Kidney epithelial cell (primary cell): ENCODE measurements at regions not wholly inside any gene's neighbourhood (a gene's known extent, or its start where the extent isn't known, plus 50 kb on each side); places are given as distances from the start of the nearest gene placed in this dataset.

ENCODE experiments used
- DNase-seq: peaks from one replicate; pipeline ENCODE4 v3.0.0-alpha.2; 2010; ENCODE audit warnings: low read depth
- H3K27me3 ChIP-seq: 2 replicates; pipeline ENCODE4 v1.6.0; 2011; ENCODE audit warnings: low read length; ENCODE audit not compliant: control insufficient read depth, insufficient read depth
- H3K36me3 ChIP-seq: 2 replicates; pipeline ENCODE4 v1.5.1; 2011; ENCODE audit warnings: low read length; ENCODE audit not compliant: control insufficient read depth, insufficient read depth
- H3K4me3 ChIP-seq: 2 replicates; pipeline ENCODE4 v1.5.1; 2011; ENCODE audit warnings: low read depth, mild to moderate bottlenecking, control low read depth, low read length
- TF ChIP-seq, protein P1 (sequence below): IDR thresholded peaks from 2 replicates; pipeline ENCODE4 v1.5.1; 2011; ENCODE audit warnings: mild to moderate bottlenecking, moderate library complexity, low read length, control low read depth, inconsistent platforms; ENCODE audit not compliant: insufficient read depth, poor library complexity, severe bottlenecking

DNA sequence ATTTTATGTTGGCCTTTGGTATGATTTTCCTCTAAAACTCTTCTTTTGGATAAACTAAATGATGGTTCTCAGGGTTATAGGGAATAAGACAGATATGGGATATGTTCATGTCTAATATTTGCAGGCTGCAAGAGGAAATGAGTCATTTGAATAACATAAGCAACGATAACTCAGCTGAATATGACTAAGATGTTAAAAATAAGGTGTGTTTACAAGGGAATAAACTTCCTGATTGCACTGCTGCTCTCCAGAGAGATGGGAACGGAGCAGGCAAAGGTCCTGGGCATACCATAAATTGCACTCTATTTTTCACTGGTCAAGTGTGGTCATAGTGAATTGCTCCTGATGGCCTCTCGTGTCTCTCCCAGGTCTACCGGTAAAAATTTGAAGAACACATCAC, 666.2 kb downstream of the TOX3 start:
- no peaks in the 10 kb centered on the region for H3K36me3 ChIP-seq
- H3K27me3 ChIP-seq, result no peaks in the 10 kb centered on the region
- H3K4me3 ChIP-seq, result no peak overlapping the region
- TF ChIP-seq, protein P1, sequence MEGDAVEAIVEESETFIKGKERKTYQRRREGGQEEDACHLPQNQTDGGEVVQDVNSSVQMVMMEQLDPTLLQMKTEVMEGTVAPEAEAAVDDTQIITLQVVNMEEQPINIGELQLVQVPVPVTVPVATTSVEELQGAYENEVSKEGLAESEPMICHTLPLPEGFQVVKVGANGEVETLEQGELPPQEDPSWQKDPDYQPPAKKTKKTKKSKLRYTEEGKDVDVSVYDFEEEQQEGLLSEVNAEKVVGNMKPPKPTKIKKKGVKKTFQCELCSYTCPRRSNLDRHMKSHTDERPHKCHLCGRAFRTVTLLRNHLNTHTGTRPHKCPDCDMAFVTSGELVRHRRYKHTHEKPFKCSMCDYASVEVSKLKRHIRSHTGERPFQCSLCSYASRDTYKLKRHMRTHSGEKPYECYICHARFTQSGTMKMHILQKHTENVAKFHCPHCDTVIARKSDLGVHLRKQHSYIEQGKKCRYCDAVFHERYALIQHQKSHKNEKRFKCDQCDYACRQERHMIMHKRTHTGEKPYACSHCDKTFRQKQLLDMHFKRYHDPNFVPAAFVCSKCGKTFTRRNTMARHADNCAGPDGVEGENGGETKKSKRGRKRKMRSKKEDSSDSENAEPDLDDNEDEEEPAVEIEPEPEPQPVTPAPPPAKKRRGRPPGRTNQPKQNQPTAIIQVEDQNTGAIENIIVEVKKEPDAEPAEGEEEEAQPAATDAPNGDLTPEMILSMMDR, result no peak
- peak; percentile 12 for DNase-seq

DNA sequence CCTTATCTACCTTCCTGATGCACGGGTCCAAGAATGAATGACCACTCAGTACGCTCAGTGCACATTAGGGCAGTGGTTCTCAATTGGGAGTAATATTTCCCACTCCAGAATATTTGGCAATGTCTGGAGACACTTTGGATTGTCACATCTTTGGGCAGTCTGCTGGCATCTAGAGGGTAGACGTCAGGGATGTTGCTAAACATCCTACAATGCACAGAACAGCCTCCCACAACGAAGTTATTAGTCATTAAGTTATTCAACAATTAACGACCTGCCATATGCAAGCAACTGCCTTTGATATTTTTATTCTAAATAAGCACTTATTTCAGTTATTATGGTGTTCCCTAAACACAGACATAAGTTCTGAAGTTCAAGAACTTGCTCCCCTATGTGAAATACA, 669.3 kb downstream of the TOX3 start:
- Histone ChIP-seq H3K36me3 (no peaks in the 10 kb centered on the region), H3K27me3 (no peaks in the 10 kb centered on the region), H3K4me3 (no peak overlapping the region)
- no peak for DNase-seq
- TF ChIP-seq, protein P1, result no peak

DNA sequence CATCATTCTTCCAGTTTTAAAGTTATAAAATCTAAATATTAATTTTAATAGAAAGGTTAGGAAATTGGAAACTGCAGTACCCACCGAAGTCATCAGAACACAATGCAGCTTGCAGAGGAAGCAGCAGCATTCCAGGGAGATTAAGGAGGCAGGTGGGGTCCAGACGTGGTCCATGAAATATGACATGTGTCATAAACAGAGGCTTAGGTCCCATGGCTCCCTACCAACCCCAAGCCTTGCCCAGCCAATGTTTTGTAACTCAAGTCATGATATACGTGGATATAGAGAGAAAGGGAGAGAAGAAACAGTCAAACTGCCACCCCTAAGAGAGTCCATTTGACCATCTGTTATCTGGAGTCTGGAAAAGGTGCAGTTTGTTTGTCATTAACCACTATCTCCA, 670.0 kb downstream of the TOX3 start:
- TF ChIP-seq, protein P1, result no peak
- H3K27me3 ChIP-seq, result no peaks in the 10 kb centered on the region
- DNase-seq, result no peak
- no peaks in the 10 kb centered on the region for H3K36me3 ChIP-seq
- H3K4me3 ChIP-seq, result no peak overlapping the region

DNA sequence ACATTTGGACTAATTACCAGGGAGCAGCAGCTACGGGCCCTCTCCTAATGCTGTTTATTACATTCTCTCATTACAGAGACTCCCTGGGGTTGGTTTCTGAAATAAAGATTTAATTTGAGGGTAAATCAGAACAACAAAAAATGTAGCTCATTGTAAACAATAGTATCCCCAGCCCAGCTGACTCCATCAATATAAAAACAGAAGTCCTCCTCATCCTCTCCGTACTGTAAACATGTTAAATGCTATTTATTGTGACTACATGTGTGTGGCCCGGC, 670.4 kb downstream of the TOX3 start:
- TF ChIP-seq, protein P1, result no peak
- H3K27me3 ChIP-seq, result no peaks in the 10 kb centered on the region
- no peaks in the 10 kb centered on the region for H3K36me3 ChIP-seq
- DNase-seq, result no peak
- no peak overlapping the region for H3K4me3 ChIP-seq

DNA sequence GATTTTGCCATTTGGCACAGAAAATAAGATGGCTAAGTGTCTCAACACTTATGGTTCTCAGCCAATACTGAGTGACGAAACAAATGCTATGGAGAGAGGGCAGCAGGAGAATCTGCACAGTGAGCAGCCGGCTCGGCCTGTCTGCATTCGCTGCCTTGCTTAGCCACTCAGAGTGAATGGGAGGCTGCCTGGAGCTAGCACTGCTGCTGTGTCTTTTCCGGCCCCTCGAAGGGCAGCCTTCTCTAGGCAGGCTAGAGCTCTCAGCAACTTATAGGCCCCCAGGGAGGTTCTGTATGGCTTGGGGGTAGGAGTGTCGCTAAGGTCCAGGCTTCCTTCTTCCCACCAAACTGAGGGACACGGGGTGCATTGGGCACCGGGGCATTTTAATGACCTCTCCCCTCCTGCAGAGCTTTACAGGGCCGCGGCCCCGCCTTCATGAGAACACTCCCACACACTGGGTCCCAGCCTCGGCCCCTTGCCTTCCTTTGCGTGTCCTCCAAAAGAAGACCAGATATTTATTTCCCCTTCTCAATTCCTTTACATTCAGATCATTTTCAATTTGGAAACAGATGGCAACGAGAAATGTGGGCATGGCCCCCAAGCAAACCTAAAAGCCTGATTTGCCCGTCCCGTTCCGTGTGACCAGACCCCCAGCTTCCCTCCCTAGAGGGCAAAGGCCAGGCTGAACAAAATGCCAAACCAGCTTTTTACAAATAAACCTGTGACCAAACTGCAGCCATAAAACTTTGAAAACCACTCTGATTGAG, 670.9 kb downstream of the TOX3 start:
- H3K36me3 ChIP-seq, result no peaks in the 10 kb centered on the region
- DNase-seq, result no peak
- no peaks in the 10 kb centered on the region for H3K27me3 ChIP-seq
- TF ChIP-seq, protein P1, result no peak
- H3K4me3 ChIP-seq, result no peak overlapping the region

DNA sequence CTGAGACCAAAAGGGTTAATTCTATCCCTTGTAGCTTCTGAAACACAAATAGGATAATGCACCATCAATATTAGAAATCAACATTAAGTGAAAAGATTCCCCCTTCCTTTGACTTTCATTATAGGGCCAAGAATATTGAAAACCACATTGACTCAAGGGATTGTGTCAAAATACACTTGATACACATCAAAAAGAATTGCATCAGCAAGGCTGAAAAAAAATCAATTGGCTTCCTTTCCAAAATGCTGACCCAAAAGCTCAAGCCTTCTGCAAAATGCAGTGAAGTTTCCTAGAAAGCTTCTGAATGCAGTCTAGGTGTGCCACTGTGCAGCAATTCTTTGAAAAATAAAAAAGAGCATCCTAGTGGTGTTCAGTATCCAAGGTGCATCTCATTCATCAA, 674.4 kb downstream of the TOX3 start:
- TF ChIP-seq, protein P1, result no peak
- no peaks in the 10 kb centered on the region for H3K27me3 ChIP-seq
- H3K4me3 ChIP-seq, result no peak overlapping the region
- no peak for DNase-seq
- H3K36me3 ChIP-seq, result no peaks in the 10 kb centered on the region
